ENCODE measurements at regions not wholly inside any gene's neighbourhood (a gene's known extent, or its start where the extent isn't known, plus 50 kb on each side); places are given as distances from the start of the nearest gene placed in this dataset.
"Not testable (repeated sequence)": the region's sequence is repeated elsewhere in the genome, so short reads cannot be mapped to it uniquely, and the experiment has no call there.

DNA sequence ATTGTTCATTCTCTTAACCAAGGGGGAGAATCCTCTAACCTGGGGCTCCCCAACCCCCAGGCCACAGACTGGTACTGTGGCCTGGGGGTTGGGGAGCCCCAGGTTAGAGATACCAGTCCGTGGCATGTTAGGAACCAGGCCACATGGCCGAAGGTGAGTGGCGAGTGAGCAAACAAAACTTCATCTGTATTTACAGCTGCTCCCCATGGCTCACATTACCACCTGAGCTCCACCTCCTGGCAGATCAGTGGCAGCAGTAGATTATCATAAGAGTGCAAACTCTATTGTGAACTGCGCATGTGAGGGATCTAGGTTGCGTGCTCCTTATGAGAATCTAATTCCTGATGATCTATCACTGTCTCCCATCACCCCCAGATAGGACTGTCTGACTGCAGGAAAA is 957.2 kb upstream of the PRKX start:
- FAIRE-seq: no peak

DNA sequence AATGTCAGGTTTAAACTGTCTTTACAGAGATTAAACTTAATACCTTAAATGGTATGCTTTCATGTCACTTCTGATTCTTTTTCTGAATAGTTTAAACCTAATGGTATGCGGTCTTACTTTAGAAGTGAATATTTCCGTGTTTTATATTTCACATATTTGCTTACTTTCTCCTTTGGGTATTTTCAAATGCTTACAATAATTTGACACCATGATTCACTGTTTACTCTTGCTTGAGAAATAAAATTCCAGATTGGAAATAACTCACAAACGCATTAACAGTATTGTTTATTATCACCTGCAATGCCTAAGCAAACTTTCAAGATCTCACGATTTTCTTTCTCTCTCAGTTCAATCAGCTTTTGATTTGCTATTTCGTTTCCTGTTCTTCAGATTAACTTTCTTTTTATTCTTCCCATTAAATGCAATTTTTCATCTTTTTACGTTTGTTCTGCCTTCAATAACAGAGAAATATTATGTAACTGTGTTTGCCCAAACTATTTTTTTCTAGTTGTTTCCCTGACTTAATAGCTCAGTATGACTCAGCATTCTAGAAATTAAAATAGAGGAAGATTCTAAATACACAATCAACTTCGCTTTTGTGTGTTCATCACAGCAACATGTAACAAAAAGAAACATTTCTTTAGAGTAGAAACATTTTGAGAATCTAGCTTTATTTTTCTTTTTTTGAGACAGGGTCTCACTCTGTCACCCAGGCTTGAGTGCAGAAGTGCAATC is 955.5 kb upstream of the PRKX start:
- FAIRE-seq: no peak

DNA sequence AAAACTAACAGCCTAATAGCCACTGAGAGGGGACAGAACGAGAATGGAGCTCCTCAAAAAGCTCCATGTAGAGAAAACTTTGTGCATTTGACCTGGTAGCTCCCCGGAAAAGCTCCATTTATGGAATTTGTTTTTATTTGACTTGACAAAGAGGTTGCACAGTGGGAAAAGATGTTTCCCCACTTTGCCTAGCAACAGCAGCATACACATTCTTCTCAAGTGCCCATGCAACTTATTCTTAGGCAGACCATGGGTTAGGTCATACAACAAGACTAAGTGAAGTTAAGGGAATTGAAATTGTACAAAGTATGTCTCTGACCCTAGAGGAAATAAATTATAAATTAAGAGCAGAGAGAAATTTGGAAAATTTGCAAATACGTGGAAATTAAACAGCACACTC is 949.6 kb upstream of the PRKX start:
- FAIRE-seq: no peak

DNA sequence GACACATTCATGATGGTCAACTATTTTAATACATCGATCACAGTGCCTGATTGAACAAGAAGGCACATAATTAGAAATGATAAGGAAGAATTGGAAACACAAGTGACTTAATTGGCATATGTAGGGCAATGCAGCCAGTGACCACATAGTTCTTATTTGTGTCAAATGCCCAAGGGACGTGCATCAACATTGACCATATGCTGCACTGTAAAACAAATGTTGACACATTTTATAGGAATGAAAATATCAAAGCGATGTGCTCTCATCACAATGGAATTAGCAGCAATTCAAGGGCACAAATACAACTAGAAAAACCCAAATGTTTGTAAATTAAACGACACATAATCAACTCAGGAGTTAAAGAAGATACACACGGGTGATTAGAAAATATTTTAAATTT is 948.3 kb upstream of the PRKX start:
- FAIRE-seq: no peak

DNA sequence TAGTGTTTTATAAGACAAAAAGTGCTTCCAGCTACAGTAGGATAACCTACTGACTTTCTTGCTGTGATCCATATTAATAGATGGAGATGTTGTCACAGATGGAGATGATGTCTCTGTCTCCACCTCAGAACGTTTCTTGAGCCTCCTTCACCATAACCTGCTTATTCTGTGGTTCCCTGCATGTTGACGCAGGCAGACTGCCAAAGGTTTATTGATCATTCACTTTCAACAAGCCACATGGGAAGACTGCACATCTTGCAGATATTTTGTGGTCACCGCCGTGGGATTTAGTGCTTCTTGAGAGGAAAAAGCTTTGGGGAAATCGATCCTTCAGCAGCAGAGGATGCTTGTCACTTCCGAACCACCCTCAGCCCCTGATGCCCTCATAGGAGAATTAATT is 943.0 kb upstream of the PRKX start:
- no peak for FAIRE-seq

GRCh38 chrX:4655743-4656142 is 942.3 kb upstream of the PRKX start:
- FAIRE-seq: no peak

DNA sequence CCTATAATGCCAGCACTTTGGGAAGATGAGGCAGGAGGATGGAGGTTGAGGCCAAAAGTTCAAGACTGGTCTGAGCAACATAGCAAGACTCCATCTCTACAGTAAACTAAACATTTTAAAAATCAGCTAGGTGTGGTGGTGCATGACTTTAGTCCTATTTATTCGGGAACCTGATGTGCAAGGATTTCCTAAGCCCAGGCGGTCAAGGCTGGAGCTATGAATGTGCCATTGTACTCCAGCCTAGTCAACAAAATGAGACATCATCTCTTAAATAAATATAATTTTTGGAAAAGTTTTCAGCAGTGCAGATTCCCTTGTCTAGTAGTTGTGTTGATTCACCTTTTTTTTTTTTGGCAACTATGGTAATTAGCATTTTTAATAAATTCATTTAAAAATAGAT is 928.7 kb upstream of the PRKX start:
- FAIRE-seq: no peak

DNA sequence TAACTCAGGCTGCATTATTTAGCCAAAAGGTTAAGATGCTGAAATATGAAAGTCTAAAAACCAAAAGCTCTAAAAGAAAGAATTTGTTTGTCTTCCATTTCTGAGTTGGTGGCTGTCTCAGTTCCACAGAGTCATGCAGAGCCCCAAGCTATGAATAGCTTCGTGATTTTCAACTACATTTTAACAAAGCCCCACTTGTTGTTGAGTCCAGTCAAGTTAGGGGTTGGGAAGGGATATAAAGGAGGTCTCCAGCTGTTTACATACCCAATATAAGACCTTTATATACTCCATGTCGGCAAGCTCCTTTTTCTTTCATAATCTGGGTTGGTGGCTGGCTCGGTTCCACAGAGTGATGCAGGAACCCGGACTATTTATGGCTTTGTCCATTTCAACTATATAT is 924.6 kb upstream of the PRKX start:
- FAIRE-seq: no peak

DNA sequence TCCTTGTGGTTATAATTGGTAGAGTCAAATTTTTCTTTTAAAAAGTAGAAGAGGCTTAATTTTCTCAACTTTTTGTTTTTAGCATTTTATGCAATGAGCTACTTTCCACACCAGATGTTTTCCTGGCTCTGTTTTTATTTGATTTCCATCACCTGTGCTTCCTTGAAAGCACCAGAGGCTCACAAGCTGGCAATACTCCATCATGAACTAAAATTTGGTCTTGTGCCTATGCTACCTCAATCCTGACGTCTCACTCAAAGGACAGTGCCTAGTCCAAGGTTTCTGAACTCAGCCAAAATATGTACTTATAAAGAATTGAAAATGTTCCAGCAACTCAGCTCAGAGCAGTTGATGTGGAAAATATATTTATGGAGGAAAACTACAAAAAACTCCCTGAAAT is 914.0 kb upstream of the PRKX start:
- FAIRE-seq: no peak

GRCh38 chrX:4622486-4623167 is 909.2 kb upstream of the PRKX start:
- no peak for FAIRE-seq

DNA sequence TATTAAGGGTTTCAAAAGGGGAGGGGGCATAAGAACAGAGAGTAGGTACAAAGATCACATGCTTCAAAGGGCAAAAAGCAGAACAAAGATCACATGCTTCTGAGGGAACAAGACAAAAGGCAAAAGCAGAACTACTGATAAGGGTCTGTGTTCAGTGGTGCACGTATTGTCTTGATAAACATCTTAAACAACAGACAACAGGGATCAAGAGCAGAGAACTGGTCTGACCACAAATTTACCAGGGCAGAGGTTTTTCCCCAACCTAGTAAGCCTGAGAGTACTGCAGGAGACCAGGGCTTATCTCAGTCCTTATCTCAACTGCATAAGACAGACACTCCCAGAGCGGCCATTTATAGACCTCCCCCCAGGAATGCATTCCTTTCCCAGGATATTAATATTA is 900.2 kb upstream of the PRKX start:
- not testable (repeated sequence) for FAIRE-seq

DNA sequence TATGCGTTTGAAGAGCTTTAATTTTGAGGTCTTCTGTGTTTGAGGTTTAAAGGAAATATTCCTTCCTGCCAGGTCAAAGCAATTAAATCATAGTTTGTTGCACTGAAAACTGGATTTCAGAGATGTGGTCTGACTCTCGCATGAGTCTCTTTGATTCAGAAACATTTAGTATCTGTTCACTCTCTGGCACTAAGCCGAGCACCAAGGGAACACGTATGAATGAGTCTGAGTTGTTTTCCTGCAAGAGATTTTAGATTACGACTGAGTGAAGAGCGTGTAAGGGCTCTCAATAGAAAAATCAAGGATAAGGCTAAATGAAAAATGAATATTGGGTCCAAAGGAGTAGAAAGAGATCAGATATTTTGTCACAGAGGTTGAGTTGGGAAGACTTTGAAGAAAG is 875.4 kb upstream of the PRKX start:
- FAIRE-seq: peak; percentile 88

DNA sequence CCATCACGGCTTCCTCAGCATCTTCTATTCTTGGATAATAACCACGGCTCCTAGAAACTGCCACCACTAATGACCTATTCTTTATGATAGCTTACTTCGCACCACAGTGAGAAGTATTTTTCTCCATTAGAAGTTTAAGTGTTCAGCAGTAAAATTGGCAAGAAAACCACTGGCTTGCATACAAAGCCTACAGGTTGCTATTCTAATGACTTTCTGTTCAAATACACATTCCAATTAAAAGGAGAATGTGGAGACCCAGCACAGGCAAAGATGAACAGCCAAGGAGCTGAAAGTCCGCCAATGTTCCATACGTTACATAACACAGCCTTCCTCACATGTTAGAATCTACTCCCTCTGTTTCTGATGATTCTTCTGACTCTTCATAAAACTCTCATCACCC is 875.0 kb upstream of the PRKX start:
- FAIRE-seq: no peak

GRCh38 chrX:4588056-4588455 is 874.6 kb upstream of the PRKX start:
- FAIRE-seq: no peak

GRCh38 chrX:4579999-4580398 is 866.5 kb upstream of the PRKX start:
- FAIRE-seq: no peak

DNA sequence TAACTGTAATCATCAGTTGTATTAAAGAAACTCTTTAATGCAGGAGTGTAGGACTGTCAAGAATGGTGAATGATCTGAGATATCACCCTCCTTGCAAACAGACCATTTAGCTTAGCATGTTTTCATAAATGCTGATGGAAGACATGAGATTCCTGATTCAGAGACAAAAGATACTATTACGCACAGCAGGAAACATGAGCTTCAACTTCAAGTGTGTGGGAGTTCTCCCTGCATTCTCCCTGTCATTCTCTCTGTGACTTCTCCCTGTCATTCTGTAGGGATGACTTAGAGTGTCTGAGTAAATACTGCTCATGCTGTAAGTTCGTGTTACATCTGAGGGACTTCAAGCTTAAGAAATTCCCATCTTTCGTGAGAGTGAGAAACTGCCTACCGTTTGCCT is 866.0 kb upstream of the PRKX start:
- no peak for FAIRE-seq

DNA sequence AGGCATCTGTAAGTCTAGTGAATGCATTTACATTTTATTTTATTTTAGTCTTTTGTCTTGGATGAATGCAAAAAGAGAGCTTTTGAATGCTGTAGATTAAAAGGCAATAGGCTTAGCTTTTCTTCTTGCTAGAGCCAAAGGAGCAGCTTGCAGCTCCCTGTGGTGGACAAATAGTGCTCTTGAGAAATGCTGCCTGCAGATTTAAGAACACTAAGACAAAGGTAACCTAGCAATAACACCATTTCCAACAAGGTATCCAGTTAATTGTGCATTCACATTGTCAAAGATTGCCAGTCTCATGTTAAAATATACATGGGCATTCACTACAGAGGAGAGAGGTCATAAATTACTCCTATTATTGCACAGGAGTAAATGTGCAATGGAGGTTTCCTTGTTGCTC is 859.2 kb upstream of the PRKX start:
- no peak for FAIRE-seq

GRCh38 chrX:4570151-4570550 is 856.7 kb upstream of the PRKX start:
- FAIRE-seq: no peak

GRCh38 chrX:4560192-4560591 is 846.7 kb upstream of the PRKX start:
- no peak for FAIRE-seq

DNA sequence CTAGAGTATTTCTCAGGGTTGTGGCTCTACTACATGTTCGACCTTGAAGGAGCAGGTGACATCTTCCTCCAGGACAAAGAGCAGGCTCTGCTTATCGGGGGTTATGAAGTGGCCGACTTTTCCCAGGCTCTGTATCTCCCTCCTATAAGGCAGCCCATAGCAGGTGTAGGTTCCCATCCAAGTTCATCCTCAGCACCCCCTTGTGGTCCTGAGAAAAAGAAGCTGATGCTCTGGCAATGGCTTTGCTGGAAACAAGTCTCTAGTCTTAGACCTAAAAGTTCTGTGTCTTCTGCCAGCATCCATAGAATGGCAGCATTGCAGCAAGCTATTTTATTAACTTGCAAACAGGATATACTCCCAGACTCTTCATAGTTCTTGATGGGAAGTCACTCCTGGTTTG is 836.6 kb upstream of the PRKX start:
- FAIRE-seq: no peak

DNA sequence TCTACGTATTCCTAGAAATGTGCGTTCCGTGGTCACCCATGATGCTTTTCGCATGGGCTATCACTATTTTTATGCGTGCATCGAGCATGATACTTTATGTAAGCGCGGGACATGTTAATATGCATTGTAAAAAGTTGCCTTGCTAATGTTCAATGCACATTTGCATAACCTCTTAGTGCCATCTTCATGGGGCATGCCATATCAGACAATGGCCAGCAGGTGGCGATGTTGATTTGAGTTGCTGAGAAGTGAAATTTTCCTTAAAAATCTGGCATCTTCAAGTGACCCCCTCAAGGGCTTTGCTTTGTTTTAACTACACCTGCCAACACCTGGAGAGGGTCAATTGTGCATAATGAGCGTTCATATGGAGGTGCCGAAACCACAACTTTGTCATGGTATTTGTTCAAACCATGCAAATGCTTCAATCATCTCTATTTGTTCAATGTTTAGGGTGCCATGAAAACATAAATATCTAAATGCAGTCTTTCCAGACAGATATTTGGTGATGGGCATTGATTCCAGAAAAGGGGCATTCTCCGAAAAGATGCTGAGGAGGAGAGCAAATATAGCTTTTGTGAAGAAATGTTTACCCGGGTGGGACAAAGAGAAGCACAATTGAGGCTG is 833.9 kb upstream of the PRKX start:
- FAIRE-seq: no peak

- FAIRE-seq: not testable (repeated sequence)
Measured at GRCh38 chrX:4546178-4546577, 832.7 kb upstream of the PRKX start.

DNA sequence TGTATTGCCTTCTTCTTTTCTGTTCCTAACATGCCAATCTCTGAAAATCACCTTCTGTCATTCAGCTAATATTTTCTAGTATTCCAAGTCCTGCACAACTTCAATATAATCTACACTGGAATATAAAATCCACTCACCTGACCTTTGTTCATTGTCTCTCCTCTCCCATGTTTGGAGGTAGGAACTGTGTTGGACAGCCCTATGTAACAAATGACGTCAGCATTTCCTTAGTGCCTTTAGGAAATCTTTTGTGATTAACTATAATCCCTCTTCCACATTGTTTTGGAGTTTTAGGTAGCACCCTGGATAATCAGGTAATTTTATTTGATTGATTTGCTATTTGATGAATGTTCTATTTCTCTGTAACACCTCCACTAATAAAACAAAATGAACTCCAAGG is 814.8 kb upstream of the PRKX start:
- no peak for FAIRE-seq

DNA sequence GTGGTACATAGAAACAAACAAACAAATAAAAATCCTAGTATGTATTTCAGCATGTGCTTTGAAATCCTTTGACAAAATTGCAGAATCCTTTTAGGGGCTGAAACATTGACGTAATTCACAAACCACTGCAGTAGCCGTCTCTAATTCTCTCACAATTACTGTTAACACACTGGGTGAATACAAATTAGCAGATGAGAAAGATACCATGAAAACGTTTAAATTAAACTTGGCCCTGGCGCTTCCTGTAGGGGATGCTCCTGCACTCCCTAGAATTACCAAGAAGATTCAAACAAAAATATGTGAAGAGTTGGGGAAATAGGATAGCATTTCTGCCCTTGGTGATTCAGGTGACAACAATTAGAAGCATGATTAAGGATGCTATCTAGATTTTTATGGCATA is 772.5 kb upstream of the PRKX start:
- FAIRE-seq: no peak
